Stimulated activated CD8-positive, alpha-beta memory T cell treated with anti-CD3 and anti-CD28 coated beads, Interleukin-12 subunit alpha, Interleukin-12 subunit beta, amount 100 ng/mL, for 24 hours (primary cell): ENCODE measurements at regions not wholly inside any gene's neighbourhood (a gene's known extent, or its start where the extent isn't known, plus 50 kb on each side); places are given as distances from the start of the nearest gene placed in this dataset.

Source experiments
- DNase-seq: peaks from one replicate; pipeline ENCODE4 v3.0.0-alpha.2; 2020; ENCODE audit errors: extremely low read depth

GRCh38 chr1:4422504-4423289, 231.7 kb upstream of the AJAP1 start:
- no peak for DNase-seq

GRCh38 chr1:4424254-4424653, 230.2 kb upstream of the AJAP1 start:
- no peak for DNase-seq

- DNase-seq = no peak
Measured at GRCh38 chr1:4424766-4425165, 229.6 kb upstream of the AJAP1 start.

- no peak for DNase-seq
Measured at GRCh38 chr1:4425892-4426291, 228.5 kb upstream of the AJAP1 start.

- no peak for DNase-seq
Measured at GRCh38 chr1:4428711-4429110, 225.7 kb upstream of the AJAP1 start.

- DNase-seq = no peak
Measured at GRCh38 chr1:4430406-4431365, 223.7 kb upstream of the AJAP1 start.

- DNase-seq = no peak
Measured at GRCh38 chr1:4431491-4431890, 222.9 kb upstream of the AJAP1 start.

GRCh38 chr1:4433075-4433474, 221.3 kb upstream of the AJAP1 start:
- DNase-seq = no peak

GRCh38 chr1:4444086-4444485, 210.3 kb upstream of the AJAP1 start:
- no peak for DNase-seq

- no peak for DNase-seq
Measured at GRCh38 chr1:4447778-4448420, 206.5 kb upstream of the AJAP1 start.

GRCh38 chr1:4449972-4450371, 204.4 kb upstream of the AJAP1 start:
- no peak for DNase-seq

GRCh38 chr1:4452701-4453100, 201.7 kb upstream of the AJAP1 start:
- no peak for DNase-seq

- no peak for DNase-seq
Measured at GRCh38 chr1:4460052-4460451, 194.4 kb upstream of the AJAP1 start.

- no peak for DNase-seq
Measured at GRCh38 chr1:4460651-4461050, 193.8 kb upstream of the AJAP1 start.

- no peak for DNase-seq
Measured at GRCh38 chr1:4461726-4462290, 192.6 kb upstream of the AJAP1 start.

- DNase-seq = no peak
Measured at GRCh38 chr1:4462831-4463484, 191.5 kb upstream of the AJAP1 start.

GRCh38 chr1:4463631-4464030, 190.8 kb upstream of the AJAP1 start:
- DNase-seq = no peak

- no peak for DNase-seq
Measured at GRCh38 chr1:4464478-4464877, 189.9 kb upstream of the AJAP1 start.

GRCh38 chr1:4467241-4467640, 187.2 kb upstream of the AJAP1 start:
- DNase-seq = no peak

GRCh38 chr1:4468386-4468785, 186.0 kb upstream of the AJAP1 start:
- no peak for DNase-seq

GRCh38 chr1:4468804-4469514, 185.4 kb upstream of the AJAP1 start:
- no peak for DNase-seq
